HepG2 (cell line): ENCODE measurements at regions not wholly inside any gene's neighbourhood (a gene's known extent, or its start where the extent isn't known, plus 50 kb on each side); places are given as distances from the start of the nearest gene placed in this dataset.

Source experiments
- CTCF ChIP-seq: sonication (generic); formaldehyde crosslinking; IDR thresholded peaks from 2 replicates; pipeline ENCODE4 v1.5.0; 2020; ENCODE audit warnings: mild to moderate bottlenecking, missing genetic modification reagents, moderate library complexity
- ELF4 ChIP-seq: sonication (generic); formaldehyde crosslinking; IDR thresholded peaks from 2 replicates; pipeline ENCODE4 v1.5.0; 2020; ENCODE audit warnings: missing genetic modification reagents, mild to moderate bottlenecking, moderate library complexity, borderline replicate concordance
- EP300 ChIP-seq, 3 experiments: sonication (generic) in 1 of 3; formaldehyde crosslinking in 1 of 3; IDR thresholded peaks; 2 replicates each; pipeline versions ENCODE4 v1.5.1 to v1.6.1; 2011 to 2020; ENCODE audit warnings: low read depth in 2 of 3, low read length in 2 of 3, borderline replicate concordance in 1 of 3, improper control_type of control experiment in 1 of 3, mild to moderate bottlenecking in 1 of 3, missing genetic modification reagents in 1 of 3, moderate library complexity in 1 of 3
- EZH2 ChIP-seq: conservative IDR thresholded peaks from 2 replicates; pipeline ENCODE4 v1.6.1; 2012; ENCODE audit warnings: mild to moderate bottlenecking, low read depth, low read length, moderate library complexity
- MAZ ChIP-seq, 2 experiments: sonication (generic) in 1 of 2; formaldehyde crosslinking in 1 of 2; IDR thresholded peaks; 2 replicates each; pipeline versions ENCODE4 v1.5.0 to v1.6.1; 2012 to 2020; ENCODE audit warnings: low read depth in 2 of 2, mild to moderate bottlenecking in 2 of 2, borderline replicate concordance in 1 of 2, improper control_type of control experiment in 1 of 2, low read length in 1 of 2, missing genetic modification reagents in 1 of 2, moderate library complexity in 1 of 2
- NFKB2 ChIP-seq: sonication (generic); formaldehyde crosslinking; IDR thresholded peaks from 2 replicates; pipeline ENCODE4 v1.4.0; 2020; ENCODE audit warnings: missing genetic modification reagents, borderline replicate concordance
- NFYC ChIP-seq: IDR thresholded peaks from 2 replicates; pipeline ENCODE4 v1.6.1; 2016; ENCODE audit warnings: missing genetic modification reagents, missing compliant biosample characterization
- SRSF4 ChIP-seq: fragments of 200-400 bp; formaldehyde crosslinking; IDR thresholded peaks from one replicate; pipeline ENCODE4 v1.6.1; 2018; ENCODE audit warnings: mild to moderate bottlenecking, low read depth, low read length, moderate library complexity; ENCODE audit not compliant: poor library complexity, severe bottlenecking
- ZNF17 ChIP-seq: sonication (generic); formaldehyde crosslinking; IDR thresholded peaks from 2 replicates; pipeline ENCODE4 v1.5.0; 2020; ENCODE audit warnings: mild to moderate bottlenecking, missing genetic modification reagents
- ZNF572 ChIP-seq: sonication (generic); formaldehyde crosslinking; IDR thresholded peaks from 2 replicates; pipeline ENCODE4 v1.5.1; 2020; ENCODE audit warnings: mild to moderate bottlenecking, missing genetic modification reagents
- ZNF576 ChIP-seq: sonication (generic); formaldehyde crosslinking; IDR thresholded peaks from 2 replicates; pipeline ENCODE4 v1.4.0; 2020; ENCODE audit warnings: mild to moderate bottlenecking, missing genetic modification reagents
- ZNF788 ChIP-seq: sonication (generic); formaldehyde crosslinking; IDR thresholded peaks from 2 replicates; pipeline ENCODE4 v1.5.0; 2020; ENCODE audit warnings: mild to moderate bottlenecking, missing genetic modification reagents, borderline replicate concordance
- TF ChIP-seq, protein P1 (sequence below): sonication (generic); formaldehyde crosslinking; IDR thresholded peaks from 2 replicates; pipeline ENCODE4 v1.5.1; 2020; ENCODE audit warnings: mild to moderate bottlenecking, missing genetic modification reagents, moderate library complexity

GRCh38 chr6:109313139-109313538 is 69.1 kb downstream of the CD164 start:
- TF ChIP-seq ZNF17 (no peak), EP300 (IDR thresholded peaks at IDR 0.05; ENCODE audit: low read depth in 2 of 2, low read length in 2 of 2) (no peak), EP300 (CRISPR knock-in tag; IDR thresholded peaks at IDR 0.05; ENCODE audit: borderline replicate concordance) (no peak), NFKB2 (no peak), CTCF (no peak), ZNF572 (CRISPR knock-in tag) (no peak), EZH2 (no peak), ZNF576 (no peak), ZNF788 (CRISPR knock-in tag) (no peak), MAZ (IDR thresholded peaks at IDR 0.05; ENCODE audit: borderline replicate concordance, low read depth, low read length) (no peak), MAZ (CRISPR knock-in tag; IDR thresholded peaks at IDR 0.05; ENCODE audit: low read depth) (no peak), ELF4 (CRISPR knock-in tag) (no peak), NFYC (CRISPR knock-in tag) (no peak), SRSF4 (no peak)
- TF ChIP-seq, protein P1, sequence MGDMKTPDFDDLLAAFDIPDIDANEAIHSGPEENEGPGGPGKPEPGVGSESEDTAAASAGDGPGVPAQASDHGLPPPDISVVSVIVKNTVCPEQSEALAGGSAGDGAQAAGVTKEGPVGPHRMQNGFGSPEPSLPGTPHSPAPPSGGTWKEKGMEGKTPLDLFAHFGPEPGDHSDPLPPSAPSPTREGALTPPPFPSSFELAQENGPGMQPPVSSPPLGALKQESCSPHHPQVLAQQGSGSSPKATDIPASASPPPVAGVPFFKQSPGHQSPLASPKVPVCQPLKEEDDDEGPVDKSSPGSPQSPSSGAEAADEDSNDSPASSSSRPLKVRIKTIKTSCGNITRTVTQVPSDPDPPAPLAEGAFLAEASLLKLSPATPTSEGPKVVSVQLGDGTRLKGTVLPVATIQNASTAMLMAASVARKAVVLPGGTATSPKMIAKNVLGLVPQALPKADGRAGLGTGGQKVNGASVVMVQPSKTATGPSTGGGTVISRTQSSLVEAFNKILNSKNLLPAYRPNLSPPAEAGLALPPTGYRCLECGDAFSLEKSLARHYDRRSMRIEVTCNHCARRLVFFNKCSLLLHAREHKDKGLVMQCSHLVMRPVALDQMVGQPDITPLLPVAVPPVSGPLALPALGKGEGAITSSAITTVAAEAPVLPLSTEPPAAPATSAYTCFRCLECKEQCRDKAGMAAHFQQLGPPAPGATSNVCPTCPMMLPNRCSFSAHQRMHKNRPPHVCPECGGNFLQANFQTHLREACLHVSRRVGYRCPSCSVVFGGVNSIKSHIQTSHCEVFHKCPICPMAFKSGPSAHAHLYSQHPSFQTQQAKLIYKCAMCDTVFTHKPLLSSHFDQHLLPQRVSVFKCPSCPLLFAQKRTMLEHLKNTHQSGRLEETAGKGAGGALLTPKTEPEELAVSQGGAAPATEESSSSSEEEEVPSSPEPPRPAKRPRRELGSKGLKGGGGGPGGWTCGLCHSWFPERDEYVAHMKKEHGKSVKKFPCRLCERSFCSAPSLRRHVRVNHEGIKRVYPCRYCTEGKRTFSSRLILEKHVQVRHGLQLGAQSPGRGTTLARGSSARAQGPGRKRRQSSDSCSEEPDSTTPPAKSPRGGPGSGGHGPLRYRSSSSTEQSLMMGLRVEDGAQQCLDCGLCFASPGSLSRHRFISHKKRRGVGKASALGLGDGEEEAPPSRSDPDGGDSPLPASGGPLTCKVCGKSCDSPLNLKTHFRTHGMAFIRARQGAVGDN (CRISPR knock-in tag): no peak
